CD14-positive monocyte (primary cell): ENCODE measurements at regions not wholly inside any gene's neighbourhood (a gene's known extent, or its start where the extent isn't known, plus 50 kb on each side); places are given as distances from the start of the nearest gene placed in this dataset.
"Not testable (repeated sequence)": the region's sequence is repeated elsewhere in the genome, so short reads cannot be mapped to it uniquely, and the experiment has no call there.

Source experiments
- DNase-seq, 3 donors: peaks; one replicate each; pipeline ENCODE4 v3.0.0-alpha.2; 2011 to 2022
- H2AFZ ChIP-seq: 2 replicates; pipeline ENCODE4 v1.6.0; 2012; ENCODE audit warnings: mild to moderate bottlenecking, low read depth, low read length, inconsistent platforms; ENCODE audit not compliant: insufficient read depth, poor library complexity, severe bottlenecking
- H3K27ac ChIP-seq, 2 donors: 1 replicate in 1 of 2; 2 replicates in 1 of 2; pipeline ENCODE4 v1.5.1; 2012 to 2013; ENCODE audit warnings: low read length in 2 of 2, control low read depth in 1 of 2, inconsistent platforms in 1 of 2, low read depth in 1 of 2, mild to moderate bottlenecking in 1 of 2
- H3K27me3 ChIP-seq, 2 donors: one replicate each; pipeline versions ENCODE4 v1.6.0 to v1.6.1; 2011 to 2013; ENCODE audit warnings: low read length in 2 of 2; ENCODE audit not compliant: control insufficient read depth in 2 of 2, insufficient read depth in 2 of 2
- H3K36me3 ChIP-seq, 2 donors: replicated peaks in 1 of 2; 1 replicate in 1 of 2; 2 replicates in 1 of 2; pipeline versions ENCODE4 v1.5.1 to v1.6.1; 2012 to 2013; ENCODE audit warnings: low read length in 2 of 2, control low read depth in 1 of 2, inconsistent platforms in 1 of 2, mild to moderate bottlenecking in 1 of 2; ENCODE audit not compliant: insufficient read depth in 2 of 2, control insufficient read depth in 1 of 2
- H3K4me1 ChIP-seq, 2 donors: 1 replicate in 1 of 2; 2 replicates in 1 of 2; pipeline versions ENCODE4 v1.5.1 to v1.6.1; 2012 to 2013; ENCODE audit warnings: low read length in 2 of 2, control low read depth in 1 of 2, inconsistent platforms in 1 of 2, mild to moderate bottlenecking in 1 of 2, moderate library complexity in 1 of 2; ENCODE audit not compliant: insufficient read depth in 2 of 2, control insufficient read depth in 1 of 2
- H3K4me2 ChIP-seq: replicated peaks from 2 replicates; pipeline ENCODE3; 2012; ENCODE audit warnings: low read length, moderate library complexity, mild to moderate bottlenecking; ENCODE audit not compliant: poor library complexity, severe bottlenecking; ENCODE audit errors: extremely low read depth
- H3K4me3 ChIP-seq, 3 experiments: fragments of 200-600 bp in 1 of 3; sonication (generic) in 1 of 3; replicated peaks in 1 of 3; 1 replicate in 2 of 3; 2 replicates in 1 of 3; pipeline ENCODE4 v1.5.1; 2011 to 2013; ENCODE audit warnings: low read length in 3 of 3, mild to moderate bottlenecking in 3 of 3, control low read depth in 2 of 3, low read depth in 2 of 3, inconsistent platforms in 1 of 3, moderate library complexity in 1 of 3
- H3K79me2 ChIP-seq: 2 replicates; pipeline ENCODE4 v1.6.0; 2012; ENCODE audit warnings: mild to moderate bottlenecking, control low read depth, inconsistent platforms, low read length, moderate library complexity; ENCODE audit not compliant: insufficient read depth
- H3K9ac ChIP-seq: 2 replicates; pipeline ENCODE4 v1.6.0; 2017; ENCODE audit warnings: low read length, mild to moderate bottlenecking; ENCODE audit not compliant: insufficient read depth, poor library complexity, severe bottlenecking
- H3K9me3 ChIP-seq, 2 donors: replicated peaks in 1 of 2; 1 replicate in 1 of 2; 2 replicates in 1 of 2; pipeline versions ENCODE4 v1.5.1 to v1.6.1; 2012 to 2013; ENCODE audit warnings: low read length in 2 of 2, control low read depth in 1 of 2; ENCODE audit not compliant: control insufficient read depth in 1 of 2, insufficient read depth in 1 of 2
- H4K20me1 ChIP-seq: 2 replicates; pipeline ENCODE4 v1.6.0; 2012; ENCODE audit warnings: mild to moderate bottlenecking, low read length, control low read depth, moderate library complexity; ENCODE audit not compliant: insufficient read depth
- H3K27ac Mint-ChIP-seq, 7 donors: one replicate each; pipeline ENCODE4 v1.8.0; 2020; ENCODE audit warnings: mild to moderate bottlenecking in 7 of 7, mixed read lengths in 7 of 7, moderate library complexity in 6 of 7, inconsistent platforms in 2 of 7
- H3K27me3 Mint-ChIP-seq, 3 donors: one replicate each; pipeline ENCODE4 v1.8.0; 2021 to 2022; ENCODE audit warnings: low read depth in 3 of 3, mild to moderate bottlenecking in 3 of 3, mixed read lengths in 3 of 3, moderate library complexity in 3 of 3, inconsistent platforms in 1 of 3
- H3K36me3 Mint-ChIP-seq, 2 donors: one replicate each; pipeline ENCODE4 v1.8.0; 2020; ENCODE audit warnings: mixed read lengths in 2 of 2, inconsistent platforms in 1 of 2, mild to moderate bottlenecking in 1 of 2
- H3K4me1 Mint-ChIP-seq: one replicate; pipeline ENCODE4 v1.8.0; 2020; ENCODE audit warnings: mild to moderate bottlenecking, mixed read lengths
- H3K4me3 Mint-ChIP-seq, 2 donors: one replicate each; pipeline ENCODE4 v1.8.0; 2020; ENCODE audit warnings: mild to moderate bottlenecking in 2 of 2, mixed read lengths in 2 of 2, moderate library complexity in 1 of 2
- H3K9me3 Mint-ChIP-seq, 7 donors: one replicate each; pipeline ENCODE4 v1.8.0; 2020 to 2022; ENCODE audit warnings: mixed read lengths in 7 of 7, mild to moderate bottlenecking in 6 of 7, moderate library complexity in 6 of 7, inconsistent platforms in 2 of 7
- CTCF ChIP-seq: fragments of 200-600 bp; IDR thresholded peaks from one replicate; pipeline ENCODE4 v1.8.0; 2022; ENCODE audit warnings: antibody characterized with exemption, mild to moderate bottlenecking
- WGBS: methylation state at CpG from one replicate; pipeline ENCODE4 v1.1.5; 2013; ENCODE audit warnings: missing lambda C conversion rate; ENCODE audit not compliant: insufficient coverage; 5-methylcytosine and 5-hydroxymethylcytosine counted together
- intact Hi-C, 2 donors: fragments of 100-400 bp; cut with micrococcal nuclease; formaldehyde crosslinking; loops; one replicate each; pipeline versions ENCODE4 v1.15.0 to v1.15.1; 2023

- Histone ChIP-seq H3K4me2 (no peak overlapping the region), H3K9ac (no peak overlapping the region), H3K79me2 (no peaks in the 10 kb centered on the region), H3K9me3 (no peaks in the 10 kb centered on the region), H4K20me1 (no peaks in the 10 kb centered on the region), H3K4me1 (no peaks in the 10 kb centered on the region), H3K36me3 (no peaks in the 10 kb centered on the region), H3K27ac (no peak overlapping the region), H3K4me3 (no peak overlapping the region), H2AFZ (no peak overlapping the region), H3K27me3 (no peaks in the 10 kb centered on the region)
- intact Hi-C loops = no loop called here
- no peak overlapping the region for H3K4me3 Mint-ChIP-seq
- no peaks in the 10 kb centered on the region for H3K36me3 Mint-ChIP-seq
- no peak for DNase-seq
- no peak for TF ChIP-seq CTCF
- no CpG with 5 or more reads among the region's 4 CpGs for WGBS
- peaks cover 8% of the 10 kb centered on the region for H3K4me1 Mint-ChIP-seq
- H3K27ac Mint-ChIP-seq = no peak overlapping the region
- H3K9me3 Mint-ChIP-seq = peaks cover 0 to 9% (median 3%) of the 10 kb centered on the region in 7 donors
- H3K27me3 Mint-ChIP-seq = peaks cover 0 to 5% (median 0%) of the 10 kb centered on the region in 3 donors
Observed at GRCh38 chr2:152260939-152261338, 74.0 kb upstream of the FMNL2 start.

GRCh38 chr2:152263911-152264310 is 71.1 kb upstream of the FMNL2 start:
- H3K36me3 Mint-ChIP-seq = no peaks in the 10 kb centered on the region
- Histone ChIP-seq H3K36me3 (no peaks in the 10 kb centered on the region), H4K20me1 (no peaks in the 10 kb centered on the region), H3K27ac (no peak overlapping the region), H3K27me3 (no peaks in the 10 kb centered on the region), H3K9ac (no peak overlapping the region), H3K4me3 (no peak overlapping the region), H3K4me1 (no peaks in the 10 kb centered on the region), H3K79me2 (no peaks in the 10 kb centered on the region), H3K9me3 (peaks cover 0 to 7% of the 10 kb centered on the region in 2 donors), H2AFZ (no peak overlapping the region), H3K4me2 (no peak overlapping the region)
- no peak for TF ChIP-seq CTCF
- peaks cover 9 to 19% (median 14%) of the 10 kb centered on the region in 7 donors for H3K9me3 Mint-ChIP-seq
- intact Hi-C loops = no loop called here
- no peak overlapping the region for H3K27ac Mint-ChIP-seq
- H3K4me3 Mint-ChIP-seq = no peak overlapping the region
- no peaks in the 10 kb centered on the region for H3K4me1 Mint-ChIP-seq
- DNase-seq = no peak
- H3K27me3 Mint-ChIP-seq = peaks cover 0 to 4% (median 3%) of the 10 kb centered on the region in 3 donors

GRCh38 chr2:152273732-152274260 is 61.2 kb upstream of the FMNL2 start:
- H3K27me3 Mint-ChIP-seq, H3K4me2 ChIP-seq, H3K36me3 ChIP-seq, H3K27ac ChIP-seq, H3K4me1 ChIP-seq, H3K27me3 ChIP-seq, H3K4me1 Mint-ChIP-seq, H3K79me2 ChIP-seq, H3K36me3 Mint-ChIP-seq, H2AFZ ChIP-seq, intact Hi-C loops, DNase-seq, H3K4me3 ChIP-seq, H3K4me3 Mint-ChIP-seq, H4K20me1 ChIP-seq, H3K27ac Mint-ChIP-seq, H3K9ac ChIP-seq: not testable (repeated sequence)
- peaks cover 17 to 50% (median 38%) of the 10 kb centered on the region in 7 donors for H3K9me3 Mint-ChIP-seq
- H3K9me3 ChIP-seq = peaks cover 6 to 16% of the 10 kb centered on the region in 2 donors
- no CpG with 5 or more reads among the region's 2 CpGs for WGBS
